IPS DF 6.9 (cell line): ENCODE measurements at regions not wholly inside any gene's neighbourhood (a gene's known extent, or its start where the extent isn't known, plus 50 kb on each side); places are given as distances from the start of the nearest gene placed in this dataset.
"Not testable (repeated sequence)": the region's sequence is repeated elsewhere in the genome, so short reads cannot be mapped to it uniquely, and the experiment has no call there.

Experiments used
- DNase-seq: peaks from one replicate; pipeline ENCODE4 v3.0.0-alpha.2; 2013; ENCODE audit warnings: low read depth, low spot score
- H3K27ac ChIP-seq: one replicate; pipeline ENCODE4 v1.5.1; 2013; ENCODE audit warnings: low read length, control low read depth
- H3K27me3 ChIP-seq: 2 replicates; pipeline ENCODE4 v1.6.1; 2013; ENCODE audit warnings: mild to moderate bottlenecking, low read length; ENCODE audit not compliant: control insufficient read depth, insufficient read depth
- H3K36me3 ChIP-seq: 2 replicates; pipeline ENCODE4 v1.6.1; 2013; ENCODE audit warnings: low read length; ENCODE audit not compliant: control insufficient read depth, insufficient read depth
- H3K4me1 ChIP-seq: 2 replicates; pipeline ENCODE4 v1.6.1; 2013; ENCODE audit warnings: low read length; ENCODE audit not compliant: control insufficient read depth, insufficient read depth
- H3K4me3 ChIP-seq: 2 replicates; pipeline ENCODE4 v1.5.1; 2013; ENCODE audit warnings: mild to moderate bottlenecking, low read length
- H3K9me3 ChIP-seq: 2 replicates; pipeline ENCODE4 v1.6.1; 2013; ENCODE audit warnings: low read length, inconsistent platforms; ENCODE audit not compliant: control insufficient read depth, insufficient read depth
- WGBS: extraction: QIAGEN DNeasy Blood & Tissue Kit; methylation state at CpG from one replicate; pipeline ENCODE4 v1.1.7; 2013; ENCODE audit warnings: mixed read lengths, missing lambda C conversion rate; ENCODE audit not compliant: insufficient read length, insufficient coverage; 5-methylcytosine and 5-hydroxymethylcytosine counted together

GRCh38 chr7:32681174-32681518 is 185.9 kb downstream of the AVL9 start:
- DNase-seq = no peak
- no peak overlapping the region for H3K4me3 ChIP-seq
- H3K9me3 ChIP-seq = peaks cover under 1% of the 10 kb centered on the region
- no peaks in the 10 kb centered on the region for H3K27me3 ChIP-seq
- WGBS = no CpG with 5 or more reads among the region's 3 CpGs
- no peaks in the 10 kb centered on the region; the same call in 1 of the 2 replicates for H3K36me3 ChIP-seq
- no peaks in the 10 kb centered on the region; the same call in 1 of the 2 replicates for H3K4me1 ChIP-seq
- H3K27ac ChIP-seq = no peak overlapping the region

GRCh38 chr7:32680259-32681173 is 185.2 kb downstream of the AVL9 start:
- Histone ChIP-seq H3K27ac (no peak overlapping the region), H3K27me3 (no peaks in the 10 kb centered on the region), H3K4me1 (no peaks in the 10 kb centered on the region; the same call in 1 of the 2 replicates), H3K4me3 (no peak overlapping the region), H3K36me3 (no peaks in the 10 kb centered on the region; the same call in 1 of the 2 replicates), H3K9me3 (peaks cover 2% of the 10 kb centered on the region)
- no peak for DNase-seq
- no CpG with 5 or more reads among the region's 6 CpGs for WGBS

GRCh38 chr7:32679192-32679591 is 183.9 kb downstream of the AVL9 start:
- DNase-seq = no peak
- H3K27me3 ChIP-seq = no peaks in the 10 kb centered on the region
- H3K27ac ChIP-seq = no peak overlapping the region
- no peaks in the 10 kb centered on the region; the same call in 1 of the 2 replicates for H3K36me3 ChIP-seq
- WGBS = no CpG with 5 or more reads among the region's 4 CpGs
- peaks cover 2% of the 10 kb centered on the region for H3K9me3 ChIP-seq
- H3K4me1 ChIP-seq = no peaks in the 10 kb centered on the region; the same call in 1 of the 2 replicates
- H3K4me3 ChIP-seq = no peak overlapping the region

- H3K36me3 ChIP-seq = no peaks in the 10 kb centered on the region; the same call in 1 of the 2 replicates
- no peak overlapping the region for H3K27ac ChIP-seq
- no peaks in the 10 kb centered on the region for H3K27me3 ChIP-seq
- no CpG with 5 or more reads among the region's 2 CpGs for WGBS
- no peaks in the 10 kb centered on the region; the same call in 1 of the 2 replicates for H3K4me1 ChIP-seq
- peaks cover 2% of the 10 kb centered on the region for H3K9me3 ChIP-seq
- no peak for DNase-seq
- H3K4me3 ChIP-seq = no peak overlapping the region
Observed at GRCh38 chr7:32677593-32677992, 182.3 kb downstream of the AVL9 start.

- no peak for DNase-seq
- Histone ChIP-seq H3K9me3 (peaks cover 2% of the 10 kb centered on the region), H3K36me3 (no peaks in the 10 kb centered on the region; the same call in 1 of the 2 replicates), H3K4me3 (no peak overlapping the region), H3K4me1 (no peaks in the 10 kb centered on the region; the same call in 1 of the 2 replicates), H3K27ac (no peak overlapping the region), H3K27me3 (no peaks in the 10 kb centered on the region)
- no CpG with 5 or more reads among the region's 7 CpGs for WGBS
Observed at GRCh38 chr7:32676249-32676941, 181.1 kb downstream of the AVL9 start.

- no CpG with 5 or more reads among the region's 2 CpGs for WGBS
- Histone ChIP-seq H3K4me3 (no peak overlapping the region), H3K27ac (no peak overlapping the region), H3K9me3 (peaks cover 2% of the 10 kb centered on the region), H3K27me3 (no peaks in the 10 kb centered on the region), H3K4me1 (0 out of 2 replicates have a peak, but pooled peaks cover 2% of the 10 kb centered on the region), H3K36me3 (no peaks in the 10 kb centered on the region; the same call in 1 of the 2 replicates)
- DNase-seq = no peak
Observed at GRCh38 chr7:32673275-32673983, 178.1 kb downstream of the AVL9 start.

- Histone ChIP-seq H3K27me3 (no peaks in the 10 kb centered on the region), H3K4me1 (0 out of 2 replicates have a peak, but pooled peaks cover 2% of the 10 kb centered on the region), H3K27ac (no peak overlapping the region), H3K9me3 (no peaks in the 10 kb centered on the region), H3K36me3 (no peaks in the 10 kb centered on the region), H3K4me3 (no peak overlapping the region)
- no CpG with 5 or more reads among the region's 10 CpGs for WGBS
- no peak for DNase-seq
Observed at GRCh38 chr7:32670110-32671025, 175.1 kb downstream of the AVL9 start.

- no CpG with 5 or more reads among the region's 3 CpGs for WGBS
- not testable (repeated sequence) for H3K27me3 ChIP-seq, H3K27ac ChIP-seq, DNase-seq, H3K4me3 ChIP-seq, H3K9me3 ChIP-seq, H3K36me3 ChIP-seq, H3K4me1 ChIP-seq
Observed at GRCh38 chr7:32669173-32669870, 174.0 kb downstream of the AVL9 start.

GRCh38 chr7:32668387-32669097 is 173.3 kb downstream of the AVL9 start:
- H3K4me1 ChIP-seq, H3K27ac ChIP-seq, H3K4me3 ChIP-seq, H3K27me3 ChIP-seq, H3K9me3 ChIP-seq, H3K36me3 ChIP-seq, DNase-seq: not testable (repeated sequence)
- no CpG with 5 or more reads among the region's 3 CpGs for WGBS
